DMS114 treated with DMSO at 0.1 percent for 48 hours (cell line): ENCODE measurements at regions not wholly inside any gene's neighbourhood (a gene's known extent, or its start where the extent isn't known, plus 50 kb on each side); places are given as distances from the start of the nearest gene placed in this dataset.

Source experiments
- DNase-seq: peaks from one replicate; lab custom pipeline; 2025; ENCODE audit not compliant: unreplicated experiment; lab: John Stamatoyannopoulos, UW

DNA sequence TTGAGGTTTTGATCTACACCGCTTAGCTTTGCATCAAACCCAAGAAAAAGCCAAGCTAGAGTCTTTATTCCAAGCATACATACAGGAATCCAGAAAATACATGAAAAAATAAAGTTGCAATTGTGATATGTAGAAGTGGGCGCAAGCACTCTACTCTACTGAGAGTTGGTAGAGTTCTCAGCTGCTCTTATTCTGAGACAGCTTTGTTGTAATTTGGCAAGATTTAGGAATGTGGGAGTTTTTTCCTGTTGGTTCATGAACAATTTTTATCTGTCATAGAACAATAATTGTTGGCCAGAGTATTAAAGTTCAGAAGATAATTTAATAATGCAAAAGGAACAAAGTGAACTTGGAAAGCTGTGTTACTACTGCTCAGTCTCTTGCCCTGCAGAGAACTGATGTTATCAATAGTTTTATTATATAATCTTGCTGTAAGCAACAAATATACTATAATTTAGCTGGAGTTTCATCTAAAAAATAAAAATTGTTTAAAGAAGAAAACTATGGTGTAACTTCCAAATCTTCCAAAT, 302.0 kb upstream of the RND3 start:
- no peak for DNase-seq

DNA sequence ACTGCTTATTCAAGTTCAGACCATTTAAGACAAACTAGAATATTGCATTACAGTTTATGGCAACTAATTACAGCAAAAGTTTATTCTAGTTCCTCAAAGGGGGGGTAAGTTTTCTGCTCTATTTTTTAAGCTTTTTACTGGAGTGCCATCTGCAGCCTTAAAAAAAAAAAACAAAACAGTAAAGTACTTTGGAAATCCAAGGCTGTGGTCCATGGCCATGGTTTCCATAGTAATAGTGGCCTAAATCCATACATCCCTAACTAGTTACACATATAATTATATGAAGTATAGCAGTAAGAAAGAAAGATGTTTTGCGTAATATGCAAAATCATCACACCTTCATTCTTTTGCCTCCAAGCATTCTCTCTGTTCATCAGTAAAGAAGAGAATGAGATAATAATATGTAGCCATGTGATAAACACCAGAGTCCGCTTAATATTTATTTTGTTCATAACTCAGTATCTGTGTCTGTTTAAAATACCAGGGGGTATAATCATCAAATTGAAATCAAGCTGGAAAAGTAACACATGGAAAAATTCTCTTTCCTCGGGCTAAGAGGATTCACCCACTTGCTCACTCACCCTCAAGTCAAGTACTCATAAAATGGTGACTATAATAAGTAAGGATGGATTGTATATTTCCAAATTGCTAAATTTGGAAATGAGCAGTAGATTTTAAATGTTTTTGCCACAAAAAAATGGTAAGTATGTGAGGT, 301.1 kb upstream of the RND3 start:
- DNase-seq = no peak

DNA sequence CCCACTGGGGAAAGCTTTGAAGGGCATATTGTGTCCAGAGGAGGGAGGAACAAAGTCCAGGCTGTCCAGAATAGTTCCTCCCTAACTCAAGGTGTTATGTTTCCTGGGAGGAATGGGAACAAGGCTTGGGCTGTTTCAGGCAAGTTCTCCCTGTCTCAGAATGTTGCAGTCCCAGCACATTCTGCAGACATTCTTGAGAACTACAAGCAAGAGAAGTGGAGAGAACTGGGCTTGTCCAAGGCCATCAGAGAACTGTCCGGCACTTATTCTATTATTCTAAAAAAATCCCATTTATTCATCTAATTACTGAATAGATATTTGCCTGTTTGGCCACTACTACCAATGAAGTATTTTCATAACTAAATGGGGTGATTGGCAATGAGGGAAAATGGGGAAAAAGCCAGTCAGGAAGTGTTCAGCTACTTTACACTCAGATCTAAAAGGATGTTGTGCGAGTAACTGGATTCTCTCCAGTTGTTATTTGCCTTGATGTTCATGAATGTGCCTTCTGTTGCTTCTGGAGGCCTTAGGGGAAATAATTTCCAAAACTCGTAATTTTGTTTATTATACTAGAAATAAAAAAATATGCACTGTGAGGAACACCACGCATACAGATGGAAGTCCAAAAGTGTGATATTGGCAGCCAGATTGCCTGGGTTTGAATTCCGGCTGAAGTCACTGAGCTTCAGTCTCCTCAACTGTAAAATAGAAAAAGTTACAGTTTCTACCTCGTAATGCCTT, 300.1 kb upstream of the RND3 start:
- no peak for DNase-seq

DNA sequence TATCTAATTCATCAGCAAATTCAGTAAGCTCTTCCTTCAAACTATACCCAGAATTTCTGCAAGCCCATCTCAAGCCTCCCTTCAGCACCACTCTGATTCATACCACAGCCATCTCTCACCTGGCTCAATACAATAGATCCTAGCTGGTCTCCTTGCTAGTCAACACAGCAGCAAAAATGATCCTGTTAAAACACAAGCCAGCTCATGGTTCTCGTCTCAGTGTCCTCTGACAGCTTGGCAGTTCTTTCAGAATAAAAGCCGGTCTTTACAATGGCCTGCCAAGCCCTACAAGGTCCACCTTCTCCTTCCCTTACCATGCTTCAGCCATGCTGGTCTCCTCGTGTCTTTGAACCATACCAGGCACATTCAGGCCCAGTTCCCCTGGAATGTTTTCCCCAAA, 296.9 kb upstream of the RND3 start:
- DNase-seq = no peak

DNA sequence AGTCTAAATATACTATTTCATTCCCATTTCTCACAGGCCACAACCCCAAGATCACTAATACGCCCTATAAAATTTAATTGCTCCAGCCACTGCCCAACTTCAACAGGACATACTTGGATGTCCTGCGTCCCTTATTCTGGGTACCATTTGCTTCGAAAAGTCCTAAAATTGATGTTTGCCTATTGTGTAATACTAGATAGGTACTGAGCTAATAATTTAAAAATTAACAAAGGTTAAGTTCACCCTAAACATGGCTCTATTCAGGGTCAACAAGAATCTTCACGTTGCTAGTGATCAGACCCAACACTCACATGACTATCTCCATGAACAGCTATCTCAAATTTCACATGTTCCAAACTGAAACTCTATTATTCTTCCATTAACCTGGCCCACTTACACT, 296.4 kb upstream of the RND3 start:
- DNase-seq = no peak

DNA sequence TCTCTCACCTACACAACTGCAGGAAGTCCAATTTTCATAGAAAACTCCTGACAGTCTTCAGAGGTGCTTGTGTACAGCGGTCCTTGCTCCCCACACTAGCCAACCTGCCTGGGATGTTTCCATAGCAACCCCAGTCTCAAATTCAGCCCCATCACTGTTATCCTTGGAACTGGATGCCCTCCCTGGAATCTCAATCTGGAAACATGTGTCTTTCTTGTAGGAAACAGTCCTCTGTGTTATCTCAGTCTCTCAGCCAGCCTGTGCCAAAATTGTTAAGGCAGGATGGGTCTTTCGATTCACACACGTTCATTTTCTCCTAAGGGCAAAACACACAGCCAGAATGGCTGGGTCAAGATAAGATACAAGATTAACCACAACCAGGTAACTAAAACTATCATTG, 295.5 kb upstream of the RND3 start:
- no peak for DNase-seq

DNA sequence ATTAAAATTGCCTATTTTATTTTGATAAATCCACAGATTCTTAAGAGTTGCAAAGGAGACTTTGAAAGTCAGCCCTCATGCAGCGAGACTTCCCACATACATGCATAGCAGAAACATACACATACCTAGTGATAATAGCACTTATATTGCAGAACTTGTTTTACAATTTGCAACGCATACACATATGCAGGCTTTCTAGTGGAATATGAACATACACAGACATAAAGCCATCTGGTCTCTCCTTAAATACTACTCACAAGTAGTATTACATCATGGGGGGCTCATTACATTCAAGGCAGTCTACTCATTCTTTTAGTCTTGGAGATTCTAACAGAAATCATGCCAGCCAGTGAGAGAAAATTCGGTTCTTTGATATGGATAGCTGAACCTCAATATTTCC, 295.1 kb upstream of the RND3 start:
- DNase-seq = no peak

DNA sequence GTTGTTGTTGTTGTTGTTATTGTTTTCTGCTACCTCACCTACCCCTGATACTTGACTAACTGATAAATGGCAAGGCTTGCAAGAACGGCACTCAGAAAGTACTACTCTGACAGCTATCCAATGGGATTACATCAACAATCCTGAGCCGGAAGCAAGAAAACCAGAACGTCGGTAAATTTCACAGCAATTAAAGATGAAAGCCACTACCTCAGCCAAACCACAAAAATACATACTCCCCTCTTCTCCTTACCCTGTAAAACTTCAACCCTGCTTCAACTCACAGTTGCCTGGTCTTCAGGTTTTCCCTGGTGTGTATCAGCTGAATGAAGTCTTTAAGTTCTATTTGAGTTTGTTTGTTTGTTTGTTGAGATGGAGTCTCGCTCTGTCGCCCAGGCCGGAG, 293.7 kb upstream of the RND3 start:
- no peak for DNase-seq

DNA sequence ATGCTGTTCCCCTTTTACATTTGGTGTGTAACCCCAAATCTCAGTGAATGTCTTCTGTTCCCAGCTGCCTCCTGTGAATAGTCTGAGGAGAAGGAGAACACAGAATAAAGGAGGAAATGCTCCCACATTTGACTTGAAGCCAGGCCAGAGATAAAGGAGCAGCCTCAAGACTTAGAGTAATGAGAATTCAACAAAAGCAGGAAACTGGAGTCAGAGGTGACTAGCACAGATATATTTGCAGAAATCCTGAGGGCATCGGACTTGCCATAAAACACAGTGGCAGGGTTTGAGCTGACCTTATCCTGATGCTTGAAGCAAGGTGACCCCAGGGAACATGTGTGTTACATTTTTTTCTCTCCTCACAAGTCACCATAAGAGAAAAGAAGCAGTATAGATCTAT, 291.4 kb upstream of the RND3 start:
- no peak for DNase-seq

DNA sequence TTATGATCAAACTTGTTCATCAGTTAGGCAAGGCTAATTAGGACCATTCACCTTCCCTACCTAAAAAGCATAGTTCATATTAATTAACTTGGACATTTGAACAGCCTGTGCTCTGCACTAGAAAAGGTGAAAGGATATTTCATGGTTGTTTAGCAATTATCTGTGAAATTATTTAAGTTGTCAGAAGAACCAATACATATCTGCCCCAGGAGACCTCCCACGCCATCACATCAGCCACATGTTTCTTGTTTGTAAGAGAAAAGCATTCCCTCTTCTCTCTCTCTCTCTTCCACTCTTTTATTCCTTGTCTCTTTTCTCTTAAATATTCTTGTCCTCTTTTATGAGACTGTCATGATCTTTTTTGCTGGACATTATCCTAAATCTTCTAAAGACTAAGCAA, 282.0 kb upstream of the RND3 start:
- no peak for DNase-seq

DNA sequence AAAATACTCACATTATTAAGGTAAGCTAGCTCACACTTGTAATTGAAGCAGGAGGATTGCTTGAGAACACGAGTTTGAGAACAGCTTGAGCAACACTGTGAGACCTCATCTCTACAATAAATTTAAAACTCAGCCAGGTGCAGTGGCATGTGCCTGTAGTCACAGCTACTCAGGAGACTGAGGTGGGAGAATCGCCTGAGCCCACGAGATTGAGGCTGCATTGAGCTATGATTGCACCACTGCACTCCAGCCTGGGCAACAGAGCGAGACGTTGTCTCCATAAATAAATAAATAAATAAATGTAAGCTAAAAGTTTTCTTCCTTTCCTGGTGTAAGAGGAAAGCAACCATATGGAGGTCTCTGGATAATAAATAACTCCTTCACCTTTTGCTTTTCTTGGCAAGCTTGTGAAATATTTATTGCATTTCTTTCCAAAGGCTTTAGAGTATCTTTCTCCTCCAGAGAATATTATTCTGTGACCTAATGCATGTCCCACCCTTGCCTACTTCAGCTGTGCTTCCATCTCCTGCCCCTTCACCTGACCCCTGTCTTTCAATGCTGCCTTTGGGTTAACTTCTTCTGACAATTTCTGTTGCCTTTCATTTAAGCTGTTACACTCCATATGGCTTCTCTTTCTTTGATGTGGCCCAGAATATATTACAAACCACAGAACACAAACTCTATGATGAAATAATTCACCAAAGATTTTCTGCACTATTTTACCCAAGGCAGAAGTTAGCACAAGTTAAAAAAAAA, 280.7 kb upstream of the RND3 start:
- no peak for DNase-seq

DNA sequence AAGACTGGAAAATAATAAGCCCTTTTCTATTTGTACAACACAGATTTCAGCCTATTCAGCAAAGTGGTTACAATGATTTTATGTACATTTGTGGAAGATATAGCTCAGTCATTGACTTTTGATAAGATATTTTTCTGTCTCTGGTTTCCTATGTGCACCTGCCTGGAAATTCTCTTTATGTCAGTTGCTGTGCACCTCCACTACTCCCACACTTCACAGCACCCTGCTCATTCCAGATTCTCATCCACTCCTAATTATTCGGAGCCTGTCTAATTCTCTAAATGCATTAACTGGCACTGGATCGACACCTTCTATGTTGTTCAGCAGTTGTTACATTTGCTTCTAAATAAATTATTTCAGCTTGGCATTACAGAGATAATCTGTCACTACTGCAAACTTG, 275.1 kb upstream of the RND3 start:
- no peak for DNase-seq

DNA sequence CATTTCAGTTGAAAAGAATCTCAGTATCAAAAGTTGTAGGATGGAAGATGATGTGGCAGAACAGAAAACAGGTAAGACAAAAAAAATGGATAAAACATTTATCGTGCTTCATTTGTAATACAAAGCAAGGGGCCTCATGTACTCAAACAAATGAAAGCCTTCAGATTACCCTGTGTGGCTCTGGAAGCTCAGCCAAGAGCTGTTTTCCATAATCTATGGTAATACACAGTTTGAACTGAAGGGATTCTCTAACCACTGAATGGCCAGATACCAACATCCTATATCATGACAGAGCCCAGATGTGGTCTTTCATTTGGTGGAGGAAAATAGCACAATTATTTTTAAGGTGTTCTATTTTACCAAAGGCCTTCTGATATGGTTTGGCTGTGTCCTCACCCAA, 272.1 kb upstream of the RND3 start:
- DNase-seq = no peak

DNA sequence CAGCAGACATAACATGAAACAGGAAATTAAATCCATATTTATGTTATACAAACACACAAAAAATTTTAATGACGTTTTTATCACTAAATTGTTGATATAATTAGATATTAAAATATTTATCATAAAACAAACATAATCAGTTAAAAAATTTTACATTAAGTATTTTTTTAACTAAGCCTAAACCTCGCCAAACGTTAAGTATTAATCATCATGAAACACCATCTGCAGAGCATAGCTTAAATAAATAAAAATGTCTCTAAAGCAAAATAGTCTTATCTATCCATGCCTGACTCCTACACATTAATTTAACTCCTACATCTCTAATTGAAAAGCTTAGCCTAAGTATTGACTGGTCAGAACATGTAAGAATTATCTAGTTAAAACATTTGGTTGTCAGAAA, 271.6 kb upstream of the RND3 start:
- DNase-seq = no peak

DNA sequence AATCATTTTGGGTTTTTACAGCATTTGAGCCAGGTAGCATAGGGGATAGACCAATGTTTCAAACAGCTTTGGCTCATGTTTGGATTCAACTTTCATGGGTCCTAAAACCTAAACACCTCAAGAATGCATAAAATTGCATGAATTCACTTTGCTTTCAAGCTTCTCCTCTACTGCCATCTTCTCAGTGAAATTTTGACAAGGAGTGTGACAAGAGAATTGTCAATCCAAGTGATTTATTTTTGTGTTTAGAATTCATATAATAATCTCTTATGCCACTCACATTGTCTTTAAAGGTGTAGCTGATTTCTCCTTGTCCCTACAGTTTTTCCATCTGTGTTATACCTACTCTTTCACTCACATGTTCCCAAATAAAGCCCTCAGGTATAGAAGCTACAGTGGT, 264.8 kb upstream of the RND3 start:
- no peak for DNase-seq

DNA sequence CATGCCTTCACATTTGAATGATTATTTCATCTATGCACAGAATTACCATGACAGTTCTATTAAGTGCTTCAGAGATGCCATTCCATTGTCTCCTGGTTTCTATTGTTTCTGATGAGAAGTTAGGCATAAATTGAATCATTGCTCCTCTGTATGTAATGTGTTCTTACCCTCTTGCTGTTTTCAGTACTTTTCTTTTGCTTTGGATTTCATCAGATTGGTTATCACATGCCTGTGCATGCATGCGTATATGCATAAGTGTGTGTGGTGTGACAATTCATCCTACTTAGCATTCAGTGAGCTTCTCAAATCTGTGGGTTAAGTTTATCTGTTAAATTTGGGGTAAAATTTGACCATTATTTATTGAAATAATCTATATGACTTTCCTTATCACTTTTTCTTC, 263.3 kb upstream of the RND3 start:
- no peak for DNase-seq

DNA sequence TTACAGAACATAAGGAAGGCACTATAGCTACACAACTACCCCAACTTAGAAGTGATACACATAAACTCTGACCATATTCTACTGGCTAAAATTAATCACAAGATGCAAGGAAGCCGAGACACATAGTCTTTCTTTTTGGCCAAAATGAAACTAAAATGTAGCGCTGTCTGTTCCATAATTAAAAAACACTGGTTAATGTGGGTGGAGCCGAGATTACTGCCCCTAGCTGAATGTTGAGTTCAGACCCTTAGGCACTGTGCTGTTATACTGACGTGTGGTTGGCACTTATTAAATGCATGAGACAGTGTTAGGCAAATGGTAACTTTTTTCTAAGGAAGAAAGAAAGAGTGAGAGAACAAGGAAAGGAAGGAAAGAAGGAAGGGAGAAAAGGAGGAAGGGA, 254.6 kb upstream of the RND3 start:
- no peak for DNase-seq

DNA sequence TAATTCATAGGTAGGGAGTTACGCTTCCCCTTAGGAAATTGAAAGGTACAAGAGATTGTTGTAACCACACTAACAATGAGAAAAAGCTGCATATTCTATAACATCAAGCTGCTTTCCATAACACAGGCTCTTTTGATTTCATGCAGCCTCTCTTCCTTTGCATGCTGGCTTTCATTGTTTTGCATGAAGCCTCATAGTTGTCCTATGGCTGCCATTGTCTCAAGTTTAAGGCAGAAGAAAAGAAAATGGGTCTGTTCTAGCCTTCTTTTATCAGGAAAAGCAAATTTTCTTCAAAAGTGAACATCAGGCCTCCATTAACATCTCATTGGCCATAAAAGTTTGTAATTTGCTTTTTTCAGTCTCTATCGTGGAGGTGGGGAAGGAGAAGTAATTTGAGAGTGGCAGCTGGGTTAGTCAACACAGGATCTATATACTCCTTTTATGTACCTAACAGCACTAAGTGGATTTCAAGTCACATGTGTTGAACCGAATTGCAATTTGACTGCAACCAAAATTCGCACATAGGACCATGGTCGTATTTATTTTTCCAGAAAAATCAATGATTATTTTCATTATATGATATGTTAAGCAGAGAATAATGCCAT, 248.5 kb upstream of the RND3 start:
- no peak for DNase-seq

DNA sequence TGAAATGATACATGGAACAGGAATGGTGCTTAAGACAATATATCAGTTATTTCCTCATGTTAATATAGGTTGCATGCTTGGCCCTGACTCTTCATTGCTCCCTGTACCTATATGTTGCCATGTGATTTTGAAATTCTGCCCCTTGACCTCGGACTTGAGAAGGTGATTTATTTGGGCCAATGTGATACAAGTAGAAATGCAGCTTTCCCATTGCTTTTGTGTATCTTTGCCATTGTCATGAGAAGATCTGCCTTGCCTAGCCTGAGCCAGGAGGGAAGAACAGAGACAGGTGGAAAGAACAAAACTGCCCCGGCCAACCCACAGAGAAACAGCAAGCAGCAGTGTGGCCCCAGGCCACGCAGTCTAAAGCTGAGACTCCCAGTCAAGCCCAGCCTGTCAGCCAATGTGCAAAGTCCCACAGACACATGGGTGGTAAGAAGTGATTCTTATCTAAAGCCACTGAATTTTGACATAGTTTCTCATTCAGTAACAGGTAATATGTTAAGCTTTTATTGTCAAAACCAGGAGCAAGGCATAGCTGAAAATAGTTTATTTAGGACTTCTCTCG, 245.7 kb upstream of the RND3 start:
- no peak for DNase-seq

DNA sequence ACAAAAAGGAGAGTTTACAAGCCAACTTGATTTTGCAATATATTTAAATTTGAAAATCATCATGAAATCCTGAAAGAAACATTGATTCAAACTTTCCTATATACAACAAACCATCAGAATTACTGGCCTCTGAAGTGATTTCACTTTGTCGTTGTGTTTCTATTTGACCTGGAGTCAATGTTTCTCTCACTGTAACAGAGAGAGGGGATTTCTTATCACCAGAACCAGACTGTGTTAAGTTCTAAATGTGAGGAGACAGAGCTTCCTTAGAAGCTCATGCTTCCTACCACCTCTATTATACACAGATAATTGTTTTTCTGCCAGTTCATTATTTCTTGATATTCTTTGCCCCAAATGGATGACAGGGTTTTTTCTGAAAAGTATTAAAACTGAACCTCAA, 245.0 kb upstream of the RND3 start:
- DNase-seq = no peak

DNA sequence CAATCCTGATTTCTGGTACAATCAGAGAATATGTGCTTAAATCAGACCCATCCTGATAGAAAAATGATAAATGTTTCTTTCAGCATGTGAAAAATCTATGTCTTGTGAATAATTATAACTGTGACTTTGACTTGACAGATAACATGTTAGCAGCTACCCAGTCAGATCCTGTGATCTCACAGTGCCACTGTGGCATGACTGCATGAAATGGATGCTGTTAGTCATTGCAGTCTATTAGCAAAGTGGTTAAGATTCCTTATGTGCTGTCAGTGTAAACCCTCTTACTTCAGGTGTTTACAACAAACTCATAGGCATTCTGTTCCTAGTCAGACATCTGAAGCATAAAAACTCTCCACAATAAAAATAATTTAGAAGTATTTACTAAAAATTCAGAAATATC, 244.6 kb upstream of the RND3 start:
- DNase-seq = no peak
